ENCODE measurements at regions not wholly inside any gene's neighbourhood (a gene's known extent, or its start where the extent isn't known, plus 50 kb on each side); places are given as distances from the start of the nearest gene placed in this dataset.

GRCh38 chr2:161102770-161103450 lies 57.3 kb upstream of the TANK start:
- Histone ChIP-seq H3K36me3 (no peaks in the 10 kb centered on the region), H3K9me3 (replicated peaks in 1 of 11) (peaks cover 0 to 8% (median 0%) of the 10 kb centered on the region in 11 experiments; a peak in 3 of 22 replicates), H3K4me3 (no peak overlapping the region), H3K4me2 (0 out of 22 replicates have a peak overlapping the region, but pooled peaks of 1 of the 11 experiments have one; percentile 1), H3K27ac (no peak overlapping the region), H4K20me1 (no peaks in the 10 kb centered on the region), H3K9ac (no peak overlapping the region), H3K4me1 (peaks cover 0 to 6% (median 0%) of the 10 kb centered on the region in 10 experiments; a peak in 3 of 20 replicates), H3K27me3 (no peaks in the 10 kb centered on the region)
- no peak for TF ChIP-seq Cebpa-rat (IDR thresholded peaks at IDR 0.05)

- H3K4me2 ChIP-seq, result no peak overlapping the region
- H3K36me3 ChIP-seq, result no peaks in the 10 kb centered on the region
- no peak for TF ChIP-seq Cebpa-rat (IDR thresholded peaks at IDR 0.05)
- H3K9me3 ChIP-seq (replicated peaks in 1 of 11), result peaks cover 0 to 8% (median 0%) of the 10 kb centered on the region in 11 experiments; a peak in 2 of 22 replicates
- no peak overlapping the region for H3K4me3 ChIP-seq
- no peak overlapping the region for H3K9ac ChIP-seq
- H3K4me1 ChIP-seq, result peaks cover 0 to 6% (median 0%) of the 10 kb centered on the region in 10 experiments; a peak in 3 of 20 replicates
- H3K27ac ChIP-seq, result no peak overlapping the region
- H3K27me3 ChIP-seq, result no peaks in the 10 kb centered on the region
- no peaks in the 10 kb centered on the region for H4K20me1 ChIP-seq
Measured at GRCh38 chr2:161103451-161103831, 56.8 kb upstream of the TANK start.

- H3K4me2 ChIP-seq, result no peak overlapping the region
- no peak for TF ChIP-seq Cebpa-rat (IDR thresholded peaks at IDR 0.05)
- H3K9ac ChIP-seq, result no peak overlapping the region
- H3K9me3 ChIP-seq (replicated peaks in 1 of 11), result peaks cover 0 to 2% (median 0%) of the 10 kb centered on the region in 11 experiments; a peak in 1 of 22 replicates
- no peaks in the 10 kb centered on the region for H3K36me3 ChIP-seq
- peaks cover 0 to 6% (median 0%) of the 10 kb centered on the region in 10 experiments; a peak in 3 of 20 replicates for H3K4me1 ChIP-seq
- no peak overlapping the region for H3K4me3 ChIP-seq
- no peaks in the 10 kb centered on the region for H3K27me3 ChIP-seq
- no peak overlapping the region for H3K27ac ChIP-seq
- H4K20me1 ChIP-seq, result no peaks in the 10 kb centered on the region
Measured at GRCh38 chr2:161104054-161104553, 56.1 kb upstream of the TANK start.

GRCh38 chr2:161107265-161107664 lies 53.0 kb upstream of the TANK start:
- Histone ChIP-seq H3K27ac (no peak overlapping the region), H3K9me3 (replicated peaks in 1 of 11) (no peaks in the 10 kb centered on the region), H3K9ac (no peak overlapping the region), H3K4me3 (no peak overlapping the region), H3K4me2 (no peak overlapping the region), H3K36me3 (no peaks in the 10 kb centered on the region), H3K4me1 (peaks cover 0 to 6% (median 0%) of the 10 kb centered on the region in 10 experiments; a peak in 3 of 20 replicates), H4K20me1 (no peaks in the 10 kb centered on the region), H3K27me3 (no peaks in the 10 kb centered on the region)
- no peak for TF ChIP-seq Cebpa-rat (IDR thresholded peaks at IDR 0.05)

Measured in BLaER1 treated with 17β-estradiol and CSF1 and Interleukin-3, amounts not matched to agents 10 nM and 100 nM (cell line).